ENCODE measurements at regions not wholly inside any gene's neighbourhood (a gene's known extent, or its start where the extent isn't known, plus 50 kb on each side); places are given as distances from the start of the nearest gene placed in this dataset.

DNA sequence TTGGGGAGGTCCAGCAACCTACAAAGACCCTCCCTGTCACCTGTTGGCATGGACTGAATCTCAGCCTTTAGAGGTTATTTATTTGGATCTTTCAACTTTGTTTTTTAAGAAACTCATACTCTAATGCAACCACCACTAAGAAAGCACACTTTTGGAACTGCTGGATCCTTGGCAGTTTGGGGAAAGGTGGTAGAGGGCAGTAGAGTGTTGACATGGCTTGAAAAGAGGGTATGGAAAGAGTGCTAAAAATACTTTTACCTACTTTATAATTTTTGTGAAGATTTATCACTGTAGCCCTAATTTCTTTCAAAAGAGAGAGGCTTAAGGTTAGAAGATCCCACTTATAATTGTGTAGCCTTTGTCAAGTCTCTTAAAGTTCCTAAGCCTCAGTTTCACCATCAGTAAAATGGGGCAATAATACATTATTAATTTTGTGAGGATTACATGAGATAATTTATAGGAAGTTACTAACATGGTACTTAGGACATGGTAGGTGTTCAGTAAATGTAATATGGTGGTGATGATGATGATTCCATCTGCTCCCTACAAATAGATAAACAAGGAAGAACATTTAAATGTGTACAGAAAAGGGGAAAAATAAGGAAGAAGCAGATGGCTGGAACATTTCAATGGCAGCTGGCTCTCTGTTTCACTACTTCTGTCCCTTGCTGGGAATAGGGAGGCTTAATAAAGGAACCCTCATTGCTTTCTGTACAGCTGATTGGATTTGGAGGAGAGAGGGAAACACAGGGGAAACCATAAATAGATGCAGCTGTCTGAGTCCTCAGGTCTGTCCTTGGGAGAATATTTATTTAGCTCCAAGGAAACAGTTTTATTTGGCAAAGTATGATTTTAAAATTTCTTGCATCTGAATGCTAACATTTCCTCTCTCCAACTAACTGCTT is 208.4 kb upstream of the ADAMTS9 start:
- Mint-ChIP-seq H3K4me3 (no peak overlapping the region), H3K27me3 (ENCODE audit: insufficient read depth) (no peaks in the 10 kb centered on the region), H3K36me3 (ENCODE audit: low read depth) (no peaks in the 10 kb centered on the region), H3K4me1 (peaks cover 18% of the 10 kb centered on the region), H3K9me3 (no peaks in the 10 kb centered on the region), H3K27ac (no peak overlapping the region)
- H3K27ac ChIP-seq (ENCODE audit: low read depth, low read length), result no peak overlapping the region
- peaks cover 14% of the 10 kb centered on the region for H3K4me1 ChIP-seq (ENCODE audit: control insufficient read depth, insufficient read depth, low read length)
- H3K4me3 ChIP-seq (ENCODE audit: low read length), result no peak overlapping the region
- H3K27me3 ChIP-seq (ENCODE audit: control insufficient read depth, insufficient read depth, low read length, poor library complexity, severe bottlenecking), result no peaks in the 10 kb centered on the region
- H3K9ac ChIP-seq (ENCODE audit: extremely low read depth, low read length, poor library complexity, severe bottlenecking), result no peak overlapping the region
- no peak for DNase-seq
- TF ChIP-seq CTCF (conservative IDR thresholded peaks at IDR 0.05), result peak; percentile 57
- H3K9me3 ChIP-seq (ENCODE audit: control insufficient read depth, low read length), result no peaks in the 10 kb centered on the region
- H3K36me3 ChIP-seq (ENCODE audit: control insufficient read depth, insufficient read depth, low read length), result no peaks in the 10 kb centered on the region

- Histone ChIP-seq H3K9me3 (ENCODE audit: control insufficient read depth, low read length) (no peaks in the 10 kb centered on the region), H3K27me3 (ENCODE audit: control insufficient read depth, insufficient read depth, low read length, poor library complexity, severe bottlenecking) (no peaks in the 10 kb centered on the region), H3K36me3 (ENCODE audit: control insufficient read depth, insufficient read depth, low read length) (no peaks in the 10 kb centered on the region), H3K4me1 (ENCODE audit: control insufficient read depth, insufficient read depth, low read length) (peaks cover 21% of the 10 kb centered on the region), H3K27ac (ENCODE audit: low read depth, low read length) (no peak overlapping the region), H3K4me3 (ENCODE audit: low read length) (no peak overlapping the region), H3K9ac (ENCODE audit: extremely low read depth, low read length, poor library complexity, severe bottlenecking) (no peak overlapping the region)
- Mint-ChIP-seq H3K4me3 (no peak overlapping the region), H3K36me3 (ENCODE audit: low read depth) (no peaks in the 10 kb centered on the region), H3K4me1 (peaks cover 25% of the 10 kb centered on the region), H3K27ac (no peak overlapping the region), H3K9me3 (no peaks in the 10 kb centered on the region), H3K27me3 (ENCODE audit: insufficient read depth) (no peaks in the 10 kb centered on the region)
- DNase-seq, result peak; percentile 64
- no peak for TF ChIP-seq CTCF (conservative IDR thresholded peaks at IDR 0.05)
- WGBS, 2 experiments (ENCODE audit: insufficient coverage in 1 of 2, insufficient read length in 1 of 2), result 38 to 60% methylated on average over 2 to 6 of the region's 6 CpGs
Observed at GRCh38 chr3:64895106-64895990, 207.5 kb upstream of the ADAMTS9 start.

DNA sequence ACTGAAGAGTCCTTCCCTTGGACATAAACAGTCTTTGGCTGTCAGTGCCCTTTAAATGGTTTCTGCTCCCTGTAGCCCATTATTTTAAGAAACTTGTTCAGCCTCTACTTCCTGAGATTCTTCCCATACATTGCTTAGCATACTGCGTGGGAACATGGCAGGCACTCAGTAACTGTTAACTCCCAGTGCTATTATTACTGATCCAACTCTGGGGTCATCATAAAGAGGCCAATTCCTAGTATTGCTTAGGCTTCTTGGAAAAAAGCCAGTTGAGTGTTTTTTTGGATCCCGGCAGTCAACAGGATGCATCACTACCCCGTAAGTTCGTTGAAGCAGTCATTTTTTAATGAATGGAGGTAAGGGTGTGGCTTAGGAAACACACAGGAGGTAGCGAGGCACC is 206.2 kb upstream of the ADAMTS9 start:
- no peak for TF ChIP-seq CTCF (conservative IDR thresholded peaks at IDR 0.05)
- Mint-ChIP-seq H3K9me3 (no peaks in the 10 kb centered on the region), H3K4me1 (peaks cover 31% of the 10 kb centered on the region), H3K27ac (no peak overlapping the region), H3K36me3 (ENCODE audit: low read depth) (no peaks in the 10 kb centered on the region), H3K27me3 (ENCODE audit: insufficient read depth) (no peaks in the 10 kb centered on the region), H3K4me3 (no peak overlapping the region)
- no peak overlapping the region for H3K27ac ChIP-seq (ENCODE audit: low read depth, low read length)
- H3K4me3 ChIP-seq (ENCODE audit: low read length), result no peak overlapping the region
- no peak for DNase-seq
- no peaks in the 10 kb centered on the region for H3K27me3 ChIP-seq (ENCODE audit: control insufficient read depth, insufficient read depth, low read length, poor library complexity, severe bottlenecking)
- 91 to 93% methylated on average over 5 of the region's 5 CpGs for WGBS, 2 experiments (ENCODE audit: insufficient coverage in 1 of 2, insufficient read length in 1 of 2)
- H3K9ac ChIP-seq (ENCODE audit: extremely low read depth, low read length, poor library complexity, severe bottlenecking), result no peak overlapping the region
- no peaks in the 10 kb centered on the region for H3K9me3 ChIP-seq (ENCODE audit: control insufficient read depth, low read length)
- H3K36me3 ChIP-seq (ENCODE audit: control insufficient read depth, insufficient read depth, low read length), result no peaks in the 10 kb centered on the region
- peaks cover 22% of the 10 kb centered on the region for H3K4me1 ChIP-seq (ENCODE audit: control insufficient read depth, insufficient read depth, low read length)

All from endodermal cell (in vitro differentiated cells).